Gastroesophageal sphincter (tissue), 4 donors: ENCODE measurements at regions not wholly inside any gene's neighbourhood (a gene's known extent, or its start where the extent isn't known, plus 50 kb on each side); places are given as distances from the start of the nearest gene placed in this dataset.
A peak's percentile ranks its signal among the peaks of the same experiment; 100 is the strongest.

Experiments used
- ATAC-seq: fragments of 150-250 bp; one replicate; pipeline ENCODE4 v1.9.1; 2016; ENCODE audit warnings: mild to moderate bottlenecking, moderate library complexity
- H3K27ac ChIP-seq, 4 donors: fragments of 200-600 bp; sonication (generic) in 3 of 4; 1 replicate in 3 of 4; 2 replicates in 1 of 4; pipeline ENCODE4 v1.5.1; 2016 to 2019
- H3K27me3 ChIP-seq: fragments of 200-600 bp; sonication (generic); one replicate; pipeline ENCODE4 v1.5.1; 2019
- H3K36me3 ChIP-seq, 2 donors: fragments of 200-600 bp; sonication (generic); one replicate each; pipeline ENCODE4 v1.5.1; 2019; ENCODE audit warnings: control low read depth in 1 of 2
- H3K4me1 ChIP-seq, 3 donors: fragments of 200-600 bp; sonication (generic); 1 replicate in 2 of 3; 2 replicates in 1 of 3; pipeline ENCODE4 v1.5.1; 2016 to 2019; ENCODE audit warnings: control low read depth in 2 of 3
- H3K4me3 ChIP-seq, 2 donors: fragments of 200-600 bp; sonication (generic); one replicate each; pipeline ENCODE4 v1.5.1; 2019; ENCODE audit warnings: mild to moderate bottlenecking in 1 of 2, moderate library complexity in 1 of 2
- H3K9me3 ChIP-seq, 3 donors: fragments of 200-600 bp; sonication (generic); one replicate each; pipeline ENCODE4 v1.5.1; 2017 to 2019; ENCODE audit warnings: control low read depth in 2 of 3
- CTCF ChIP-seq, 4 experiments: fragments of 200-600 bp in 2 of 4; fragments of 450-650 bp in 2 of 4; sonication (generic) in 1 of 4; IDR thresholded peaks; one replicate each; pipeline ENCODE4 v1.5.1; 2017 to 2019; ENCODE audit warnings: antibody characterized with exemption in 4 of 4, mild to moderate bottlenecking in 2 of 4, moderate library complexity in 2 of 4
- EP300 ChIP-seq: sonication (generic); formaldehyde crosslinking; IDR thresholded peaks from one replicate; pipeline ENCODE4 v1.6.1; 2017; ENCODE audit warnings: antibody characterized with exemption, mild to moderate bottlenecking
- POLR2A ChIP-seq, 2 donors: fragments of 450-650 bp; IDR thresholded peaks; one replicate each; pipeline ENCODE4 v1.6.1; 2017; ENCODE audit warnings: antibody characterized with exemption in 2 of 2, mild to moderate bottlenecking in 2 of 2, moderate library complexity in 1 of 2
- POLR2AphosphoS5 ChIP-seq: sonication (generic); formaldehyde crosslinking; IDR thresholded peaks from one replicate; pipeline ENCODE4 v1.6.1; 2017; ENCODE audit warnings: antibody characterized with exemption
- WGBS, 2 donors: methylation state at CpG; one replicate each; pipeline ENCODE4 v1.1.5; 2018; ENCODE audit warnings: low coverage in 1 of 2; 5-methylcytosine and 5-hydroxymethylcytosine counted together

- Histone ChIP-seq H3K4me3 (no peak overlapping the region), H3K27me3 (peaks cover 3% of the 10 kb centered on the region), H3K36me3 (no peaks in the 10 kb centered on the region), H3K9me3 (peaks cover 0 to 10% (median 0%) of the 10 kb centered on the region in 3 donors), H3K27ac (no peak overlapping the region), H3K4me1 (peaks cover 0 to 10% (median 2%) of the 10 kb centered on the region in 3 donors)
- 79 to 86% methylated on average over 4 to 9 of the region's 14 CpGs for WGBS, 2 donors
- TF ChIP-seq CTCF (IDR thresholded peaks at IDR 0.05) (no peak), POLR2AphosphoS5 (no peak), POLR2A (IDR thresholded peaks at IDR 0.05) (no peak), EP300 (no peak)
- ATAC-seq, result no peak
Measured at GRCh38 chr4:26080870-26081628, 167.0 kb downstream of the SMIM20 start.

- Histone ChIP-seq H3K27me3 (peaks cover 3% of the 10 kb centered on the region), H3K4me3 (no peak overlapping the region), H3K36me3 (no peaks in the 10 kb centered on the region), H3K9me3 (peaks cover 0 to 3% (median 0%) of the 10 kb centered on the region in 3 donors), H3K4me1 (peaks cover 0 to 11% (median 2%) of the 10 kb centered on the region in 3 donors), H3K27ac (no peak overlapping the region)
- WGBS, 2 donors, result 46 to 54% methylated on average over 6 of the region's 6 CpGs
- no peak for TF ChIP-seq POLR2AphosphoS5
- TF ChIP-seq CTCF (IDR thresholded peaks at IDR 0.05), result peak; percentile 61 to 70 (median 68)
- no peak for TF ChIP-seq POLR2A (IDR thresholded peaks at IDR 0.05)
- no peak for ATAC-seq
Measured at GRCh38 chr4:26081795-26082498, 167.9 kb downstream of the SMIM20 start.

DNA sequence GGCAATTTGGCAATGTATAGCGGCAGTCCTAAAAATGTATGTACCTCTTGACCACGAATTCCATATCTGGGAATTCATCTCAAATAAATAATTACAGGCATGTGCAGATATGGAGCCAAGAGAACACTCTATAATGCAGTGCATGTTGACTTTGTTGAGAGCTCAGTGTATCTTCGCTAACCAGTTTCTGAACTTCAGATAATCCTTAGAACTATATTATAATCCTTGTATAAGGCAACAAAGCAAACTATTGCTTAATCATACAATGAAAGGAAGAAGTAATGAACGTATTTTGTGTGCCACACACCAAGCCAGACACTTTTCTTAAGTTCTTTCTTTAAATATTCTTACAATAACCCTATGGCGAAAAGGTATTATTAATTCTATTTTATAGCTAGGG is 168.5 kb downstream of the SMIM20 start:
- peaks cover 0 to 17% (median 5%) of the 10 kb centered on the region in 3 donors for H3K4me1 ChIP-seq
- H3K27me3 ChIP-seq, result peaks cover 3% of the 10 kb centered on the region
- ATAC-seq, result no peak
- H3K27ac ChIP-seq, result no peak overlapping the region
- H3K9me3 ChIP-seq, result no peaks in the 10 kb centered on the region
- no peak overlapping the region for H3K4me3 ChIP-seq
- no peaks in the 10 kb centered on the region for H3K36me3 ChIP-seq
- 66 to 73% methylated on average over 5 of the region's 5 CpGs for WGBS, 2 donors
- no peak for TF ChIP-seq CTCF (IDR thresholded peaks at IDR 0.05)
- no peak for TF ChIP-seq POLR2AphosphoS5

GRCh38 chr4:26083987-26084386 is 170.0 kb downstream of the SMIM20 start:
- 48 to 55% methylated on average over 4 of the region's 4 CpGs for WGBS, 2 donors
- Histone ChIP-seq H3K9me3 (no peaks in the 10 kb centered on the region), H3K27ac (no peak overlapping the region), H3K27me3 (peaks cover 3% of the 10 kb centered on the region), H3K4me3 (no peak overlapping the region), H3K36me3 (no peaks in the 10 kb centered on the region), H3K4me1 (peaks cover 0 to 27% (median 7%) of the 10 kb centered on the region in 3 donors)
- TF ChIP-seq POLR2AphosphoS5 (peak; percentile 51), CTCF (IDR thresholded peaks at IDR 0.05) (no peak)
- peak; percentile 55 for ATAC-seq

DNA sequence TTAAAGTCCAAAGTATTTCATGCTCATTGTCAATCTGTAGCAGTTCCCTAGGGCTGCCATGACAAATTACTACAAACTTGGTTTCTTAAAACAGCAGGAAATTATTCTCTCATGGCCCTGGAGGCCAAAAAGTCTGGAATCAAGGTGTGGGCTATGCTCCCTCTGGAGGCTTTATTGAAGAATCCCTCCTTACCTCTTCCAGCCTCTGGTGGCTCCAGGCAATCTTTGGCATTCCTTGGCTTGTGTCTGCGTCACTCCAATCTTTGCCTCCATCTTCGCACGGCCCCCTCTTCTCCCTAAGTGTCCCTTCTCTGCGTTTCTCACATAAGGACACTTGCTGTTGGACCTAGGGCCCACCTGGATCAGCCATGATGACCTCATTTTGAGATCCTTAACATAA is 170.4 kb downstream of the SMIM20 start:
- Histone ChIP-seq H3K27me3 (peaks cover 3% of the 10 kb centered on the region), H3K4me3 (no peak overlapping the region), H3K4me1 (peaks cover 0 to 27% (median 7%) of the 10 kb centered on the region in 3 donors), H3K9me3 (no peaks in the 10 kb centered on the region), H3K36me3 (no peaks in the 10 kb centered on the region), H3K27ac (peak overlapping the region in 1 of 4 donors; percentile 42)
- TF ChIP-seq CTCF (IDR thresholded peaks at IDR 0.05), result no peak
- no peak for TF ChIP-seq EP300
- no peak for TF ChIP-seq POLR2A (IDR thresholded peaks at IDR 0.05)
- no peak for TF ChIP-seq POLR2AphosphoS5
- 91 to 97% methylated on average over 4 of the region's 4 CpGs for WGBS, 2 donors
- ATAC-seq, result no peak
